Posterior vena cava (tissue), 2 donors: ENCODE measurements at regions not wholly inside any gene's neighbourhood (a gene's known extent, or its start where the extent isn't known, plus 50 kb on each side); places are given as distances from the start of the nearest gene placed in this dataset.

ENCODE experiments used
- DNase-seq: peaks from one replicate; pipeline ENCODE4 v3.0.0-alpha.2; 2020; ENCODE audit warnings: low spot score
- intact Hi-C, 2 donors: fragments of 100-400 bp; cut with DNase I; formaldehyde crosslinking; loops; one replicate each; pipeline versions ENCODE4 v1.14.1 to v1.14.2; 2022 to 2023
- donor health status: DM: yes; HTN: yes; CAD: no.
- donor health status: DM: yes; HTN: yes; CAD: no.

DNA sequence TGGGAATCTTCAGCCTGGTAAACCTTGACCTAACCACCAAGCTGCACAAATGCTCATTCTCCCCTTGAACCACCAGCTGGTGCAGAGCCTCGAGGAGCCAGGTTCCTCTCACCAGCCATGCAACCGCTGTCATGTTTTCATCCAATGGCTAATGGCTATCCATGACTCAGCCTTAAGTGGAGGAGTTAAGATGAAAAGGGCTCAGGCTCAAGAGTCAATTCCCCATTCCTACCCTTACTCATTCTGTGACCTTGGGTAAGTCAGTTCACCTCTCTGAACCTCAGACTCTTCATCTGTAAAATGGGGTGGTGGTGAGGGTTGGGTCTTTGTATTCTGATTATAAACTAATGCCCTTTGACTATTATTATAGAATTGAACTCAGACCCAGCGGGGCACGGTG, 515.6 kb downstream of the SHQ1 start:
- no peak for DNase-seq
- intact Hi-C loops: no loop called here

DNA sequence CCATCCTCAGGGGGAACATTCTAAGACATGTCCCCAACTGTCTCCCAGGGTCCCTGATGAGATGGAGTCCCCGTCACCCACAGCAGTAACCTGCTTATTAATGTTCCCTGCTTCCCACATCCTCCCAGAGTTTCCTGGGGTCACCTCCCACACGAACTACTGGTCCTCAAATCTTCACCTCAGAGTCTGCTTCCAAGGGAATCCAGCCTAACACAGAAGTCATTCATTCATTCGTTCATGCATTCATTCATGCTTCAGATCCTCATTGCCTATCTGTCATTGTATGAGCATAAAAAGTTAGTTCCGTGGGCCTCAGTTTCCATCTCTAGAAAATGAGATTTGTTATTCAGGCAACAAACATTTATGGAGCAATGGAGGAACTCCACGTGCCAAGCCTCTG, 516.2 kb downstream of the SHQ1 start:
- intact Hi-C loops: no loop called here
- no peak for DNase-seq

DNA sequence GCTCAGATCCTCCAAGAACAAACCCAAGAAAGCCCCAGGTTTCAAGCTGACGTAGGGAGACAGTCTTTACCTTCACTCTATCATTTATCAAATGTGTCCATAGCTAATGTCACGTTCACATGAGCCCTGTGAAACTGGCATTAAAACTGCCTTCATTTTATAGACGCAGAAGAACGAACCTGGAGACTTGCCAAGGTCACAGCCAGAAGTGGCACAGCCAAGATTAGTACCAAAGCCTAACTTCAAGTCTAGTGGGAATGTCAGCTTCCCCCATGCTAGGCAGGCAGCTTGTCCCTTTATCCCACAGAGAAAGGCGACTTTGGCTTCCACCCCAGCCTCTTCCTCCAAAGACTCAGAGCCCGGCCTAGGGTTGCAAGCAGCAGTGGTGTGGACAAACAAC, 517.2 kb downstream of the SHQ1 start:
- intact Hi-C loops: no loop called here
- no peak for DNase-seq

DNA sequence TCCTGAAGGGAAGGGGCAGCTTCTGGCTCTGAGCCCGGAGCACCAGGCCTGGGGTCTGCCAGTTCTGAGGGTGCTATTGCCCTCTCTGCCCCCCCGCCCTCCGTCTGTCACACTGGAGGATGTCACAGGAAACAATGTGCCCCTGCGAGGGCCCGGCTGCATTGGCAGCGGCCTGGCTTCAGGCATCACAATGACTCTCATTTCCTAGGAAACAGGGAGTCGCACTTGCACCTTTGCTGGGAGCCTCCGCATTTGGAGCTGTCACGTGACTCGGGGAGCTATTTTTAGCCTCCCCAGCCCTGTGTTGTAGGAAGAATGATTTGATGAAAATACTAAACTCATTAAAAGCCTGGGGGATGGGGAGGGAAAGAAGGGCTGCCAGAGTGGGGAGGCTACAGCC, 518.9 kb downstream of the SHQ1 start:
- no peak for DNase-seq
- intact Hi-C loops: no loop called here

DNA sequence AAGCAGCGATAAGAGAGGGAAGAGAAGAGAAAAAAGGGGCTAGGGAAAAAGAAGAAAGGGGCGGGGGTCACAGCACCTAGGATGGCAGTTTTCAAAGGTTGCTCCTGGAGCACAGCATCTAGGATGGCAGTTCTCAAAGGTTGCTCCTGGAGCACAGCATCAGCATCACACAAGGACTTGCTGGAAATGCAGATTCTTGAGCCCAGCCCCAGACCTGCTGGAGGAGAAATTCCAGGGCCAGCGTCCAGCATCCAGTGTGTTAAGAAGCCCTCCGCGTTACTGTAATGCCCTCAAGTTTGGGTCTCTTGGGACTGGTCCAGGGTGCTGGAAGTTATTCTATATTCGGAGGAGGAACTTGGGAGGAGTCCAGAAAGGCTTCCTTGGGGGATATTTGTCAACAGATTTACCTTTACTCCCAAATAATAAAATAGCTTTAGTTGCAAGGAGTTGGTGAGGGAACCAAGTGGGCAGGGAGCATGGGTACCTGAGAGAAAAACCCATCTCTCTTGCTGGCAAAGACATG, 519.4 kb downstream of the SHQ1 start:
- intact Hi-C loops: no loop called here
- no peak for DNase-seq

DNA sequence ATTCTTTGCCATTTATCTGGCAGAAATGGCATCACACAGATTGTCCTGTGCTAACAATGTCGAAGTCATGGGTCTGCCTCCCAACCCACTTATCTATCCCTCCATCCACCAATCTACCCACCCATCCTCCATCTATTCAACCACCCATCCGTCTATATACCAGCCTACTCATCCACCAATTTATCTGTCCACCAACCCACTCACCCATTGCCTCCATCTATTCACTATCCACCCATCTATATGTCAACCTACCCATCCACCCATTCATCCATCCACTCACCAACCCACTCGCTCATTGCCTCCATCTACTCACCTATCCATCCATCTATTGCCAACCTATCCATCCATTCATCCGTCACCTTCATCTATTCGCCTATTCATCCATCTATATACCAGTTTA, 521.2 kb downstream of the SHQ1 start:
- no peak for DNase-seq
- intact Hi-C loops: no loop called here

DNA sequence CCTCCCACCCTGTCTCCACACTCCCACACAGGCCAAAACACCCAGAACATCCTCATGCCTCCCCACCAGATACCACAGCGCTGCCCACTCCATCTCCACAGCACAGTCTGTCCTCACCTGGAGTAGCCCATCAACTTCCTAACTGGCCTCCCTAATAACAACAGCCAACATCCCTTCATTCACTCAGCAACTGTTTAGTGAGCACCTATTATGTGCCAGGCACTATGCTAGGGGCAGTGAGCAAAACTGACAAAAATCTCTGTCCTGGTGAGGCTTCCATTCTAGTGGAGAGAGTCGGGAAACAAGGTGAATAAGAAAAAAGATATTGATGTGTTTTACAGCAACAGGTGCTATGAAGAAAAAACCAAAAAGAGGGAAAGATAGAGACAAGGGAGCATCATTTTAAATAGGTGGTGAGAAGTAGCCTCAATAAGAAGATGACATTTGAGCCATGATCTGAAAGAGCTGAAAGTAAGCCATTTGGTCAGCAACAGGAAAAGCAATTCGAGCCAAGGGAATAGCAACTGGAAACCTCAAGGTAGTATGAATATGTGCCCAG, 523.9 kb downstream of the SHQ1 start:
- no peak for DNase-seq
- intact Hi-C loops: no loop called here

DNA sequence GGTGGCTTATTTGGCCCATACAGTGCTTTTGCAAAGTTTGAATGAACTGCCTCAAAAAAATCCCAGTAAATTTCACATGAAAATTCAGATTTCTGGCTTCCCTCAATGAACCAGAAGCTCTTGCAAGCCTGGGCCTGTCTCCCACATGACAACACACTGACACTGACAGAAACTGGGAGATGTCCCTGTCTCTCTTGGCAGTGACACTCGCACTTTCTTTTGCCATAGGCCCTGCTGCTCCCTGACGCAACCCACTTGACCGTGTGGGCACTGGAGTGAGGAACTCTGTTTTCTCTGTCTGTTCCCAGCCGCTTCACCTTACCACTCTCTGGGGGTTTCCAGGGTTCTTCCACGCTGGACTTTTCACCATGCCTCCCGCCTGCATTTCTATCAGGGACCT, 524.5 kb downstream of the SHQ1 start:
- intact Hi-C loops: no loop called here
- DNase-seq: no peak

DNA sequence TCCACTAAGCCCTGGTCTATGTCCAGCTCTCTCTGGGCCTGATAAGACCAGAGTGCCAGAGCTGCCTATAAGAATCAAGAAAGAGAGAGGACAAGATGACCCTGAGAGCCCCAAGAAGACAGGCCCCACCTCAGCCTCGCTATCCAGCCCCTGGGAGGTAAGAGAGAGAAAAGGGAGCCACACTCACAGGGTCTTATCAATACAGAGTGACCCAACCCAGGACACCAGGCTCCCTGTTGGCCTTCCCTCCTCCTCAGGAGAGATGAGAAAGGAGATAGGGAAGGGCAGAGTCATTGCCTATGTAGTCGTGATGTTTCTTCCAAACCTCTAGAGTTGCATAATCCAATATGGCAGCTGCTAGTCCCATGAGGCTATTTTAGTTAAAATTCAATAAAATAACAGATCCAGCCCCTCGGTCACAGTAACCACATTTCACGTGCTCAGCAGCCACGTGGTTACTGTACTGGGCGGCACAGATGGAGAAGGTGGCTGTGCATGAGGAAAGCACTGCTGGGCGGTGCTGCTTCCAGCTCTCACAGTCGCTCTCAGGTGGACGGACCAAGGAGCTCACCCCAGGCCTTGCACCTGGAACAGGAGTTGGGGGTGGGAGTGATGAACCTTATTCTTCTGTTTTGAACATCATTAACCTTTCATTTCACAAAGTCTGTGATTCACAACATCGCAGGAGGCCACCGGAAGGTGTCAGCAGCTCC, 525.8 kb downstream of the SHQ1 start:
- intact Hi-C loops: no loop called here
- DNase-seq: no peak

DNA sequence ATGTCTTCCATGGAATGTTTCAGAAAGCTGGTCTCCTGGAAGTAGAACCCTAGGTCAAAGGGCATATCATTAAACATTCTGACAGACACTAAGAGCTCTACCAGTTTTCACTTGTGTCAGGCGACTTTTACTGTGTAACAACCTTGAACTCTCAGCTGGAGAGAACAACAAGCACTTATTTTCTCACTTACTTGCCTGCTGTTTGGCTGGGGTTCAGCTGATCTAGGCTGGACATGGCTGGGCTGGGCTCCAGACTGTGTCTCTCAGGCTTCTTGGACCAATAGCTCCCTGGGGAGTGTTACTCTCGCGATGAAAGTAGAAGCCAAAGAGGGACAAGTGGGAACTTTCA, 527.3 kb downstream of the SHQ1 start:
- no peak for DNase-seq
- intact Hi-C loops: no loop called here

DNA sequence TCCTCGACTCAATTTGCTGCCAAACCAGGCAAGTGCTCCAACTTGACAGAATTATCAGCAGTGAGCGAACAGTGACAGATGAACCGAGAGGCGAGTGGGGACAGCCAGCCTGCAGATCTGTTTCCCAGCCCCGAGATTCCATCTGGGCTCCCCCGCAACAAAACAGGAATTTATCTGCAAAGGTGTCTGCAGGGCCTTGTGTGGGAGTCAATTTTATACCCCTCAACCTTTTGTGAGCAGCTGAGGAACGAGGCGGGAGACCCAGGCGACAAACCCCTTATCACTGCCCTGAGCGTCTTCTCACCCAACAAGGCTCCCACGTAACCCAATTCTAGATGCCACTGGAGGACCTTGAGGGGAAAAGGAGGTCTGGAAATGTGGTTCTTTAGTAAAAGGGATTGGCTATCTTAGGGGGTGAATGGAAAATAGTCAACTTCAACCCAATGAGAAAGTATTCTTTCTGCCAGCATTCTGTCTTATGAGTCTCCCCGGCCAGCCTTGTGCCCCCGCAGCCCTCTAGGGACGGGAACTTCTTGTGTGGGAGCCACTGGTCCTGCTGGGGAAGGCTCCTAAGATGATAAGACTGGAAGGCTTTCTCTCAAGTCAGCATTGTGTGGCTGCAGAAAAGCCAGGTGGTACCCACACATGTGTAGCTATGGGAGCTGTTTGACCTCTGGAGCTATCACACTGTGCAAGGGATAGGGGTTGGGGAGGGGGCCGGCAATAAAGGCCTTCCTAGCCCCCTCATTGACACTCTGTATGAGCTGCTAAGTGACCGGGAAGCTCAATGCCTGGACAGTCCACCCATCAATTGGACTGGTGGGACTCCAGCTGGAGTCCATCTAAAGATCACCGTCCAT, 527.9 kb downstream of the SHQ1 start:
- intact Hi-C loops: no loop called here
- no peak for DNase-seq

DNA sequence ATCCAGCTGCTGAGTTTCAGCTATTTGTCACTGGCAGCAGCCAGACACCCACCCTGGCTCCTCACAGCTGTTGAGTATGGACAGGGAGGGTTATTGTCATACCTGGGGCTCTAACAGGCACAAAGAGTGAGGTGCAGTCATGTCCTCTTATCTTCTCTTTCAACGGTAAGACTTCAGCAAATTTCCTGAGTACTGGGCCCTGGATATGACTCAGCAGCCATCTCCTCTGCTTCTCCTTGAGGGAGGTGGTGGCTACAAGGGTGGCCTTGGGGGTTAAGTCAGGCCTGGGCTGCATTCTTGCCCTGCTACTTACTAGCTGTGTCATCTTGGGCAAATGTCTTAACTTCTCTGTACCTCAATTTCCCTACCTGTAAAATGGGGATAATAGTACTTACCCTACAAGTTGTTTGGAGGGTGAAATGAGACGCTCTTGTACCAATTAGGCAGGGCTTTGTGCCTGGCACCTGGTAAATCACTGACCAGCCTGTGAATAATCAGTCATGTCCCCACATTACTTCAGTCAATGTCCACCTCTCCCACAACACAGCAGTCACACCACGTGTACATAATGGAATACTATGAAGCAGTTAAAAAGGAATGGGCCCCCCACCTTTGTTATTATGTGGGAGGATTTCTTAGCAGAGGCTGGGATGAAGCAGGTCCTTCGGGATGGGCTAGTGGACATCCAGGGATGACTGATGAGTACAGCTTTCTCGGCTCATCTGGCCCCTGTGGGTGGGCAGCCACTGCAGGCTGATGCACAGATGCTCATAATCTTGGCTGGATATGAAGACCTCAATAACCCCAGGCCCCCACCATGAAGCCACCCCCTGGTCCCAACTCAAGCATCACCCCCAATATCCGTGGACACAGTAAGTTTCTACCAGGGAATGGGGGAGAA, 528.8 kb downstream of the SHQ1 start:
- DNase-seq: no peak
- intact Hi-C loops: no loop called here

DNA sequence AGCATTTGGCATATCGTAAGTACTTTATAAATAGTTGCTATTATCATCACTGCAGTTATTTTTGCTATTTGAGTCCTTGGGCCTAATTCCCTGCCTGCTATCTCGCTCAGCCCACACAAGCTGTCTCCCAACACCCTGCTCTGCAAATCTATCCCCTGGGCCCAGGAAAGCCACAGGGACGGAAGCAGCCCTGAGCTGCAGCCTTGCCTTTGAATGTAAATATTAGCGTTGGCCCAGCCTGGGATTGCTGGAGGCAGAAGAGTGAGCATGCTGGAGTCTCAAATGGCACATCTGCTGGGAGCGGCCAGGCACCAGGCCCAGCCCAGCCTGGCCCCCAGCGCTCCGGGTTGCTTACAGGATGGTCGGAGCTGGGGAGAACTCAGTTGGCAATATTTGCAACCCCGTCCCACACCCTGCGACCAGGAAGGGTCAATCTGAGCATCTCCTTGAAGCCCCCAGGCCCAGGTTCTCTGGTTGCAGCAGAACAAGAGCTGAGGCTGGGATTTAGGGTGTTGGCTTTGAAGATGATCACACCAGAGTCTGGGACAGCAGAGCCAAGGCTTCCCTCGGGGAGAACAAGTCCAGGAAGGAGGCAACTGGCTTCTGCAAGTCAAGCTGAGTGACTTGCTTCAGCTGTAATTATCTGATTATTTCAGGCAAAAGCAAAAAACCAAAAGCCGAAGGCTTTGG, 529.6 kb downstream of the SHQ1 start:
- intact Hi-C loops: no loop called here
- no peak for DNase-seq

DNA sequence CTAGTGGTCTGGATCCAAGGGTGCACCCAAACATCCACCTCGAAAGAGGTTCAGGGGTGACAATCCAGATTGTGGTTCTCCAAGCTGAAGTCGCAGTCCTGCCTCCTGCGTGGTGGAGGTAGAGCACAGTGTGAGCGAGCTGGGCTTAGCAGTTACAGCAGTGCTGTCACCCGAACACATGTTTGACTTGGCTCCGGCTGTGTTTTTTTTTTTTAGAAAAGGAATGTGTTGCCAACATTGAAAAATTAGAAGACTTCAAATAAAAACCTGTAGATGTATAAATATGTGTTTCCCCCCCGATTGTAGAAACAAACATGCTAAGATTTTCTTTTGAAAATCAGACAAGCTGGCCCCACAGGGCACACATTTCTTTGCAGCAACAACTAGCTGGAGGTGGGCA, 530.8 kb downstream of the SHQ1 start:
- DNase-seq: no peak
- intact Hi-C loops: no loop called here

DNA sequence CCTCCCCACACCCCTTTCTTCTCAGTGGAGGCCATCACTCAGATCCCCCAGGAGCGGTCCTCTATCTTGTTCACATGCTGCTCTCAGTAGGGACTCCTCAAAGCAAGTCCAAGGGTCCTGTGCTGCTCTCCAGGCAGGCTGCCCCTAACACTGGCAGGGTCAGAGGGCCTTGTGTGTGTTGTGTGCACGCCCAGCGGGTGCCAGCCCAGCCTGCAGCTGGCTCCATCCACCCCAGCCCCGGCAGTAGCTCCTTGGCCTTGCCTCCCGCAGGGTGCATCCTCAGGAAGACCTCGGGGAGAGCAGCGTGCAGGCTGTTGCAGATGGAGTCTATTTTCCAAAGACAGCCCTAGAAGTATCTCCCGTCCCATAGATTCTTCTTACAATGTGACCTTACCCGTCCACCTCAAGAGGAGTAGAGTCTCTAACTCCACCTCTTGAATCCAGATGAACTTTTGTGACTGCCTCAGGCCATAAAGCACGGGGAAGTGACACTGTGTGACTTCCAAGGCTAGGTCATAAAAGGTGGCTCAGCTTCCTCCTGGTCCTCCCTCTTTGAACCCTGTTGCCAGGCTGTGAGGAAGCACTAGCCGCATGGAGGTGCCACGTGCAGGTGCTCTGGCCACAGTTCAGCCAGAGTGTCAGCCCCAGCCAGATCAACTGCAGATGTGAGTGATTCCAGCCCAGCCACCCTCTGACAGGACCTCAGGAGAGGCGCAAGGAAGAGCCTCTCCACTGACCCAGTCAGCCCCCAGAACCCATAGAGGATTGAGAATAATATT, 531.6 kb downstream of the SHQ1 start:
- no peak for DNase-seq
- intact Hi-C loops: no loop called here

DNA sequence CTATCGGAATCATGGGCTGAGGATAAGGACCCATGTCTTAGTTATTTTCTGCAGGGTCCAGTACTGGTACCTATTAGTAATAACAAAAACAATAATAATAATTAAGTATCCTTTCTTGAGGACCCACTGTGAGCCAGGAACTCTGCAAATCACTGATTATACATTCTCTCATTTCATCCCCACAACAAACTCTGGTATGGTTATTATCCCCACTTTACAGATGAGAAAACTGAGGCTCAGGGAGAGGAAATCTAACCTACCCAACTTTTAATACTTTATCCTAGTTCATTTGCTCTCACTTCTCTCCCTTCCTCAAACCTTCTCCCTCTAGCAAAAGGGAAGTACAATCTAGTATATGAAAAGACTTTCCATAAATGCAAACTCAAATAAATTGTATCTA, 528.4 kb upstream of the PROK2 start:
- no peak for DNase-seq
- intact Hi-C loops: no loop called here

DNA sequence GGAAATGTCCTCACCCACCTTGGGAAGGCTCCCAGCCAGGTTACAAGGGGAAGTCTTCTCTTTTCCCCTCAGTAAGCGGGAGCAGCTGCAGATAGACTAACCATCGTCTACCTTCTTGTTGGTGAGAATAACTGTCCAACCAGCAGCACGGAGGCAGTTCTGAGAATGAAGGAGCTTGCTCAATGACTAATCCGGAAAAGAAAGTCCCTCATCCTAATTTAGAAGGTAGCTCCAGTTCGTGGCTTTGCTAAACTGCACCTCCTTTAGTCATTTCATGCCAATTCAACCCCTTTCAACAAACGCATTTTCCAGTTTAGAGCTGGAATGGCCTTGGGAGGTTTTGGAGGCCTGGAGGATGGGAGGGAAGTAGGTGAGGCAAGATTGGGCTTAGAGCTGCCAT, 527.4 kb upstream of the PROK2 start:
- DNase-seq: no peak
- intact Hi-C loops: no loop called here

DNA sequence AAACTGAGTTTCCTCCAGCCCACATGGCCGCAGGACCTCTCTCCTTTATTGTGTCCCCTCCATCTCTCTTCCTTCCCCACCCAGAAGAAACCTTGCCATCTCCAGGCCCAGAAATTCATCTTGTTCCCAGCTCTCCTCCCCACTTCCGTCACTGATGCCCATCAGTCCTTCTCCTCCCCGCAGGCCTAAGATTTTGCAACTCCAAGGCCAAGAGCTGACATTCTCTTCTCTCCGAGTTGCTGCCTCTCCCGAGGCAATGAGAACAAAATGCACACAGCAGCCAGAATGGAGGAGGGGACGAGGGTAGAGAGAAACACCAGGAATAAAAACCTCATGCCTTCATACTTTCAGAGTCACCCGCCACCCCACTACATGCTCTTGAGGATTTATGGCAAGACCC, 526.5 kb upstream of the PROK2 start:
- intact Hi-C loops: no loop called here
- no peak for DNase-seq
